ENCODE measurements at regions not wholly inside any gene's neighbourhood (a gene's known extent, or its start where the extent isn't known, plus 50 kb on each side); places are given as distances from the start of the nearest gene placed in this dataset.

GRCh38 chr2:84204995-84205394 is 254.1 kb downstream of the SUCLG1 start:
- H3K9me3 ChIP-seq (ENCODE audit: control insufficient read depth, insufficient read depth, low read length), result no peaks in the 10 kb centered on the region
- no peaks in the 10 kb centered on the region for H3K4me1 ChIP-seq (ENCODE audit: control insufficient read depth, low read length)

GRCh38 chr2:84202166-84202565 is 256.9 kb downstream of the SUCLG1 start:
- Histone ChIP-seq H3K4me2 (ENCODE audit: low read length) (no peak overlapping the region), H3K79me2 (ENCODE audit: control insufficient read depth, low read length) (no peaks in the 10 kb centered on the region), H3K9me3 (ENCODE audit: control insufficient read depth, insufficient read depth, low read length) (no peaks in the 10 kb centered on the region)

More at GRCh38 chr2:84204995-84205394, 254.1 kb downstream of the SUCLG1 start:
- H3K4me2 ChIP-seq (ENCODE audit: low read length), result no peak overlapping the region
- no peaks in the 10 kb centered on the region for H3K36me3 ChIP-seq (ENCODE audit: control insufficient read depth, low read length)
- H3K9me2 ChIP-seq (replicated peaks; ENCODE audit: control insufficient read depth, low read length), result no peaks in the 10 kb centered on the region
- H3F3A ChIP-seq (ENCODE audit: control insufficient read depth, insufficient read depth), result no peaks in the 10 kb centered on the region
- H3K27me3 ChIP-seq (ENCODE audit: control insufficient read depth, low read length), result no peaks in the 10 kb centered on the region
- no peak overlapping the region for H3K27ac ChIP-seq (ENCODE audit: low read depth, low read length)
- no peaks in the 10 kb centered on the region for H3K79me2 ChIP-seq (ENCODE audit: control insufficient read depth, low read length)
- no peak for TF ChIP-seq EZH2phosphoT487 (IDR thresholded peaks at IDR 0.05; ENCODE audit: borderline replicate concordance, low read length)
- no peaks in the 10 kb centered on the region for H4K20me1 ChIP-seq (ENCODE audit: control insufficient read depth, insufficient read depth, low read depth, low read length)
- H3K4me3 ChIP-seq (ENCODE audit: low read length), result no peak overlapping the region

GRCh38 chr2:84201158-84201557 is 257.9 kb downstream of the SUCLG1 start:
- Histone ChIP-seq H3K4me3 (ENCODE audit: low read length) (no peak overlapping the region), H3K9me3 (ENCODE audit: control insufficient read depth, insufficient read depth, low read length) (no peaks in the 10 kb centered on the region), H3K27ac (ENCODE audit: low read depth, low read length) (no peak overlapping the region), H3K4me1 (ENCODE audit: control insufficient read depth, low read length) (no peaks in the 10 kb centered on the region), H3K27me3 (ENCODE audit: control insufficient read depth, low read length) (no peaks in the 10 kb centered on the region), H3K36me3 (ENCODE audit: control insufficient read depth, low read length) (no peaks in the 10 kb centered on the region), H3F3A (ENCODE audit: control insufficient read depth, insufficient read depth) (no peaks in the 10 kb centered on the region), H3K4me2 (ENCODE audit: low read length) (no peak overlapping the region), H4K20me1 (ENCODE audit: control insufficient read depth, insufficient read depth, low read depth, low read length) (no peaks in the 10 kb centered on the region), H3K9me2 (replicated peaks; ENCODE audit: control insufficient read depth, low read length) (no peaks in the 10 kb centered on the region), H3K79me2 (ENCODE audit: control insufficient read depth, low read length) (no peaks in the 10 kb centered on the region)
- TF ChIP-seq CTCF (IDR thresholded peaks at IDR 0.05; ENCODE audit: low read depth, low read length, poor library complexity, severe bottlenecking) (no peak), EZH2phosphoT487 (IDR thresholded peaks at IDR 0.05; ENCODE audit: borderline replicate concordance, low read length) (no peak)

More at GRCh38 chr2:84202166-84202565, 256.9 kb downstream of the SUCLG1 start:
- no peaks in the 10 kb centered on the region for H3F3A ChIP-seq (ENCODE audit: control insufficient read depth, insufficient read depth)
- no peak for TF ChIP-seq CTCF (IDR thresholded peaks at IDR 0.05; ENCODE audit: low read depth, low read length, poor library complexity, severe bottlenecking)
- no peak for TF ChIP-seq EZH2phosphoT487 (IDR thresholded peaks at IDR 0.05; ENCODE audit: borderline replicate concordance, low read length)
- no peaks in the 10 kb centered on the region for H3K36me3 ChIP-seq (ENCODE audit: control insufficient read depth, low read length)
- H3K27me3 ChIP-seq (ENCODE audit: control insufficient read depth, low read length), result no peaks in the 10 kb centered on the region
- H3K4me3 ChIP-seq (ENCODE audit: low read length), result no peak overlapping the region
- H3K4me1 ChIP-seq (ENCODE audit: control insufficient read depth, low read length), result no peaks in the 10 kb centered on the region
- no peak overlapping the region for H3K27ac ChIP-seq (ENCODE audit: low read depth, low read length)
- no peaks in the 10 kb centered on the region for H3K9me2 ChIP-seq (replicated peaks; ENCODE audit: control insufficient read depth, low read length)
- H4K20me1 ChIP-seq (ENCODE audit: control insufficient read depth, insufficient read depth, low read depth, low read length), result no peaks in the 10 kb centered on the region

GRCh38 chr2:84197901-84198300 is 261.2 kb downstream of the SUCLG1 start:
- Histone ChIP-seq H3K4me3 (ENCODE audit: low read length) (no peak overlapping the region), H3K79me2 (ENCODE audit: control insufficient read depth, low read length) (no peaks in the 10 kb centered on the region), H3K9me2 (replicated peaks; ENCODE audit: control insufficient read depth, low read length) (no peaks in the 10 kb centered on the region), H3K27ac (ENCODE audit: low read depth, low read length) (no peak overlapping the region), H3F3A (ENCODE audit: control insufficient read depth, insufficient read depth) (no peaks in the 10 kb centered on the region), H4K20me1 (ENCODE audit: control insufficient read depth, insufficient read depth, low read depth, low read length) (no peaks in the 10 kb centered on the region), H3K27me3 (ENCODE audit: control insufficient read depth, low read length) (no peaks in the 10 kb centered on the region), H3K4me1 (ENCODE audit: control insufficient read depth, low read length) (no peaks in the 10 kb centered on the region), H3K9me3 (ENCODE audit: control insufficient read depth, insufficient read depth, low read length) (no peaks in the 10 kb centered on the region), H3K4me2 (ENCODE audit: low read length) (no peak overlapping the region), H3K36me3 (ENCODE audit: control insufficient read depth, low read length) (no peaks in the 10 kb centered on the region)
- TF ChIP-seq EZH2phosphoT487 (IDR thresholded peaks at IDR 0.05; ENCODE audit: borderline replicate concordance, low read length) (no peak), CTCF (IDR thresholded peaks at IDR 0.05; ENCODE audit: low read depth, low read length, poor library complexity, severe bottlenecking) (no peak)

Measured in DOHH2 (cell line).